Caco-2 (cell line): ENCODE measurements at regions not wholly inside any gene's neighbourhood (a gene's known extent, or its start where the extent isn't known, plus 50 kb on each side); places are given as distances from the start of the nearest gene placed in this dataset.
A peak's percentile ranks its signal among the peaks of the same experiment; 100 is the strongest.
"Not testable (repeated sequence)": the region's sequence is repeated elsewhere in the genome, so short reads cannot be mapped to it uniquely, and the experiment has no call there.

ENCODE experiments used
- BruUV-seq: library from RNA; stranded (reverse); fragments of 400-500 nt; replicated peaks from 2 replicates; lab custom pipeline; 2021; lab: Mats Ljungman, UMichigan
- CTCF ChIA-PET: fragments of 300-600 bp; sonication (Branson Sonifier 250); formaldehyde crosslinking; loops from one replicate; lab custom pipeline; 2022; ENCODE audit warnings: antibody characterized with exemption; lab: Charles Lee
- POLR2A ChIA-PET: fragments of 300-600 bp; sonication (Branson Sonifier 250); formaldehyde crosslinking; loops from one replicate; lab custom pipeline; 2022; ENCODE audit warnings: antibody characterized with exemption; lab: Charles Lee
- DNase-seq, 2 experiments: peaks; one replicate each; pipeline versions ENCODE4 v3.0.0 to v3.0.0-alpha.2; 2020 to 2022
- H3K27me3 ChIP-seq: replicated peaks from 2 replicates; pipeline ENCODE4 v1.6.0; 2011; ENCODE audit warnings: low read length; ENCODE audit not compliant: control insufficient read depth, insufficient read depth
- H3K36me3 ChIP-seq: 2 replicates; pipeline ENCODE4 v1.5.1; 2011; ENCODE audit warnings: low read length; ENCODE audit not compliant: control insufficient read depth, insufficient read depth
- H3K4me1 ChIP-seq: fragments of 250-450 bp; sonication (Bioruptor Pico); 2 replicates; pipeline ENCODE4 v1.5.1; 2020; ENCODE audit warnings: mild to moderate bottlenecking
- H3K4me3 ChIP-seq: 2 replicates; pipeline ENCODE4 v1.5.1; 2011; ENCODE audit warnings: low read depth, mild to moderate bottlenecking, control low read depth, low read length
- H3K9me3 ChIP-seq: fragments of 250-450 bp; sonication (Bioruptor Pico); 2 replicates; pipeline ENCODE4 v1.5.1; 2020; ENCODE audit warnings: mild to moderate bottlenecking, moderate library complexity
- H3K27ac Mint-ChIP-seq: one replicate; pipeline ENCODE4 v1.8.0; 2022; ENCODE audit warnings: mixed read lengths; ENCODE audit not compliant: unreplicated experiment
- H3K27me3 Mint-ChIP-seq: one replicate; pipeline ENCODE4 v1.8.0; 2022; ENCODE audit warnings: mixed read lengths; ENCODE audit not compliant: insufficient read depth, unreplicated experiment
- H3K36me3 Mint-ChIP-seq: one replicate; pipeline ENCODE4 v1.8.0; 2022; ENCODE audit warnings: mild to moderate bottlenecking, mixed read lengths; ENCODE audit not compliant: insufficient read depth, unreplicated experiment
- H3K4me1 Mint-ChIP-seq: one replicate; pipeline ENCODE4 v1.8.0; 2022; ENCODE audit warnings: low read depth, mixed read lengths; ENCODE audit not compliant: unreplicated experiment
- H3K4me3 Mint-ChIP-seq: one replicate; pipeline ENCODE4 v1.8.0; 2022; ENCODE audit warnings: mild to moderate bottlenecking, moderate library complexity, mixed read lengths; ENCODE audit not compliant: unreplicated experiment
- H3K9me3 Mint-ChIP-seq: one replicate; pipeline ENCODE4 v1.8.0; 2022; ENCODE audit warnings: mixed read lengths; ENCODE audit not compliant: unreplicated experiment
- CTCF ChIP-seq, 2 experiments: fragments of 200-600 bp in 1 of 2; IDR thresholded peaks; 1 replicate in 1 of 2; 2 replicates in 1 of 2; pipeline versions ENCODE4 v1.5.1 to v1.8.0; 2011 to 2022; ENCODE audit warnings: antibody characterized with exemption in 1 of 2, control low read depth in 1 of 2, inconsistent platforms in 1 of 2, low read depth in 1 of 2, low read length in 1 of 2, mild to moderate bottlenecking in 1 of 2, moderate library complexity in 1 of 2; ENCODE audit not compliant: insufficient read depth in 1 of 2, severe bottlenecking in 1 of 2, unreplicated experiment in 1 of 2
- intact Hi-C: fragments of 100-400 bp; cut with micrococcal nuclease; formaldehyde crosslinking; loops from one replicate; pipeline ENCODE4 v1.10.0; 2022; ENCODE audit not compliant: unreplicated experiment

DNA sequence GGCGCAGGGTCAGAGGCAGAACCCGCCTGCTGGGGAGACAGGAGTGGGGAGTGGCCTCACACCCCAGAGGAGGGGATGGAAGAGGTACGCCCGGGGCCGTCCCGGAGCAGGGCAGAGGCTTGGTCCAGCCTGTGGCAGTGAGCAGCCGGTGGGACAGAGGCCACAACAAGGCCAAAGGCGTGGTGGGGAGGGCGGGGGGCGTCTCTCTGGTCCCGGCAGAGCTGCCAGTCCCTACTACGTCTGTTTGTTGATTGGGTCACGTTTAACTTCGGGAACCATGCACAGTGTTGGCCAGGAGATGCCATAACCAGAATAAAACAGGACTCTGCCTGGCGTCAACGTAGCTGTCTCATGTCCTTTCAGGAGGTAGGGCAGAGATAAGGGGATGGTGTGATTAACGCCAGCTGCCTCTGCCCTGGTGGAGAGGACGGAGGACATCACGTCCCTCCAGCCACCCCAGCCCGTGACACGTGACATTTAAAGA lies 192.8 kb downstream of the BANP start:
- CTCF ChIA-PET, result no interaction called here
- Histone ChIP-seq H3K9me3 (no peaks in the 10 kb centered on the region), H3K4me3 (no peak overlapping the region), H3K27me3 (no peaks in the 10 kb centered on the region), H3K36me3 (no peaks in the 10 kb centered on the region), H3K4me1 (no peaks in the 10 kb centered on the region)
- POLR2A ChIA-PET, result no interaction called here
- Mint-ChIP-seq H3K27ac (no peak overlapping the region), H3K4me3 (no peak overlapping the region), H3K9me3 (peaks cover 11% of the 10 kb centered on the region), H3K27me3 (no peaks in the 10 kb centered on the region), H3K36me3 (no peaks in the 10 kb centered on the region), H3K4me1 (no peaks in the 10 kb centered on the region)
- intact Hi-C loops, result no loop called here
- no peak for TF ChIP-seq CTCF (IDR thresholded peaks at IDR 0.05; ENCODE audit: insufficient read depth in 1 of 2, low read depth in 1 of 2, low read length in 1 of 2, severe bottlenecking in 1 of 2, unreplicated experiment in 1 of 2)
- DNase-seq, result no peak
- BruUV-seq, result no TSS peak

DNA sequence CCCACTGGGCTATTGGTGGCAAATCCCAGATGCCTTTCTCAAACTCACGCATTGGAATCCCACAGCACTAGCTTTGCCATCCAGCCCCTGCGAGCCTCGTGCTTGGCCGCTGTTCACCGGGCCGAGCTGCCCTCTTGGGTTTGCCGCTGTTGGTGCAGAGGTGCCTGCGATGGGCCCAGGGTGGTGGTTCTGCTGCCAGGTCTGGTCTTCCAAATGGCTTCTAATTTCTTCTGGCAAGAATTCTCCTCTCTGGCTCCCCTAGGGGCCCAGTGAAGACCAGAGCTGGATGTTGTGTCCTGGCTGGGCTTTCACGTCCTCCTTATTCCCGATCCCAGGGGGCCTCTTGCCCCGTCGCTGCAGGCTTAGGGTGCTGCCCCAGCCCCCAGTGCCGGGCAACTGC lies 194.1 kb downstream of the BANP start:
- H3K9me3 ChIP-seq, DNase-seq, H3K27me3 ChIP-seq, H3K36me3 ChIP-seq, H3K4me3 Mint-ChIP-seq, H3K27ac Mint-ChIP-seq, H3K27me3 Mint-ChIP-seq, H3K9me3 Mint-ChIP-seq, H3K4me3 ChIP-seq, CTCF ChIA-PET, H3K4me1 Mint-ChIP-seq, H3K36me3 Mint-ChIP-seq, intact Hi-C loops, BruUV-seq, H3K4me1 ChIP-seq, POLR2A ChIA-PET: not testable (repeated sequence)
- peak in 1 of 2 experiments; percentile 20 for TF ChIP-seq CTCF (IDR thresholded peaks at IDR 0.05; ENCODE audit: insufficient read depth in 1 of 2, low read depth in 1 of 2, low read length in 1 of 2, severe bottlenecking in 1 of 2, unreplicated experiment in 1 of 2)

DNA sequence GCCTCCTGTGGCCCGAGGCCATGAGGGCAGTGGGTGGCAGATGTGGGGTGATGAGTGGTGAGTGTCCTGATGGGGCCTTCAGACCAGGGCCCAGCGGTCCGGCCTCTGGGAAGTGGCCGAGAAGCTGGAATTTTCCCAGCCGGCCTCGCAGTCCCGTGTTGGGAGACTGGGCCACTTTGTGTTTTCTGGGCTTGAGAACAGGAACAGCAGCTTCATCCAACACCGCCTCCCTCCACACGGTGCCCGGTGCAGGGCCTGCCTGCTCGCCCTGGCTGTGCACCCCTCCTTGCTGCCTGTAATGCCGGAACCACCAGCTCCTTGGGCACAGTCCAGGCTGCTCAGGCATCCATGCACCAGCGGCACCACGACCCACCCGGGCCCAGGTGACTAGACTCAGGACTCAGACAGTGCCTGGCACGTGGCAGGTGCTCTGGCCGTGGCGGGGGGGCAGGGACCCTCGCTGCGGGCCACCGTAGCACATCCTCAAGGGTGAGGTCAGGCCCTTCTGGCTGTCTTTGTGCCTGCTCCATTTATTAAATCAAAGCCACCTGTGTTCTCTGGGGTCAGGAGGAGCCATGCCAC lies 194.7 kb downstream of the BANP start:
- H3K36me3 ChIP-seq, H3K27me3 Mint-ChIP-seq, CTCF ChIA-PET, H3K4me3 Mint-ChIP-seq, H3K36me3 Mint-ChIP-seq, H3K4me1 ChIP-seq, DNase-seq, intact Hi-C loops, H3K9me3 Mint-ChIP-seq, H3K4me1 Mint-ChIP-seq, H3K27ac Mint-ChIP-seq, H3K27me3 ChIP-seq, H3K4me3 ChIP-seq, H3K9me3 ChIP-seq, BruUV-seq, POLR2A ChIA-PET: not testable (repeated sequence)

DNA sequence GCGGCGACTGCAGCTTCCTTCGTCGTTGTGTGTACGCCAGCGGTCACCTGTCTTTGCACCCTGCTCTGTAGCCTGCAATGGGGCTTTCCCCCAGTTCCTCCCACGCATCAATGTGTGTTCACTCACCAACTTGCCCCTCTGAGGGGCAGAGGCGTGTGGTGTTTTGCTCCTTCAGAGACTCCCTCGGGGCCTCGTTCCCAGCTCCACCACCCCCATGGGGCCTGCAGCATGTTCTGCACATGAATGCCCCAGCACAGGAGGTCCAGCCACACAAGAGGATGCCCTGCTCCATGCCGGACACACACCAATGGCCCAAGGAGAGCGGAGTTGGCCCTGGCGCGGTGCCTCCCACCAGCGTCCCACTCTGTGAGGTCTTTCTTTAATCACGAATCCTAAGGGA lies 196.8 kb downstream of the BANP start:
- CTCF ChIA-PET, H3K9me3 Mint-ChIP-seq, H3K36me3 Mint-ChIP-seq, H3K4me3 ChIP-seq, H3K4me3 Mint-ChIP-seq, H3K27me3 Mint-ChIP-seq, BruUV-seq, H3K9me3 ChIP-seq, H3K4me1 Mint-ChIP-seq, POLR2A ChIA-PET, H3K36me3 ChIP-seq, H3K4me1 ChIP-seq, H3K27ac Mint-ChIP-seq, H3K27me3 ChIP-seq, DNase-seq, intact Hi-C loops: not testable (repeated sequence)

DNA sequence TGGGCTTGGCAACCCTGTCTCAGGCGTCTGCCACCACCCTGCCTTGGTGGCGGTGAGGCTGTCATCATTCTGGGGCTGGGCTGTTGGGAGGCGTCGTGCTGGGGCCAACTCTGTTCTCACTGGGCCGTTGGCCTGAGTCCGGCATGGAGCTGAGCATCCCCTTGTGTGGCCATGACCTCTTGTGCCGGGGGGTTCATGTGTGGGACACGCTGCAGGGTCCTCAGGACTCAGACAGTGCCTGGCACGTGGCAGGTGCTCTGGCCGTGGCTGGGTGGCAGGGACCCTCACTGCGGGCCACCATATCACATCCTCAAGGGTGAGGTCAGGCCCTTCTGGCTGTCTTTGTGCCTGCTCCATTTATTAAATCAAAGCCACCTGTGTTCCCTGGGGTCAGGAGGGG lies 197.4 kb downstream of the BANP start:
- H3K4me3 ChIP-seq, H3K27ac Mint-ChIP-seq, CTCF ChIA-PET, H3K9me3 Mint-ChIP-seq, H3K36me3 Mint-ChIP-seq, POLR2A ChIA-PET, BruUV-seq, H3K27me3 Mint-ChIP-seq, DNase-seq, H3K9me3 ChIP-seq, H3K36me3 ChIP-seq, H3K27me3 ChIP-seq, H3K4me1 ChIP-seq, H3K4me1 Mint-ChIP-seq, intact Hi-C loops, H3K4me3 Mint-ChIP-seq: not testable (repeated sequence)

- H3K4me1 Mint-ChIP-seq, DNase-seq, BruUV-seq, H3K4me1 ChIP-seq, H3K4me3 ChIP-seq, intact Hi-C loops, H3K27me3 Mint-ChIP-seq, H3K27ac Mint-ChIP-seq, H3K36me3 Mint-ChIP-seq, H3K4me3 Mint-ChIP-seq, H3K9me3 Mint-ChIP-seq, H3K9me3 ChIP-seq, H3K36me3 ChIP-seq, H3K27me3 ChIP-seq, POLR2A ChIA-PET, CTCF ChIA-PET: not testable (repeated sequence)
Observed at GRCh38 chr16:88149158-88149603, 197.9 kb downstream of the BANP start.
